ENCODE measurements at regions not wholly inside any gene's neighbourhood (a gene's known extent, or its start where the extent isn't known, plus 50 kb on each side); places are given as distances from the start of the nearest gene placed in this dataset.
"Not testable (repeated sequence)": the region's sequence is repeated elsewhere in the genome, so short reads cannot be mapped to it uniquely, and the experiment has no call there.

- DNase-seq (ENCODE audit: extremely low read depth in 1 of 2, low read depth in 1 of 2) = not testable (repeated sequence)
Measured at GRCh38 chr11:3445535-3445934, 66.6 kb upstream of the ZNF195 start.

GRCh38 chr11:3444420-3444744 is 65.4 kb upstream of the ZNF195 start:
- DNase-seq (ENCODE audit: extremely low read depth in 1 of 2, low read depth in 1 of 2) = not testable (repeated sequence)

GRCh38 chr11:3443700-3444419 is 64.9 kb upstream of the ZNF195 start:
- DNase-seq (ENCODE audit: extremely low read depth in 1 of 2, low read depth in 1 of 2) = not testable (repeated sequence)

GRCh38 chr11:3437441-3437840 is 58.5 kb upstream of the ZNF195 start:
- DNase-seq (ENCODE audit: extremely low read depth in 1 of 2, low read depth in 1 of 2) = not testable (repeated sequence)

GRCh38 chr11:3434976-3435375 is 56.0 kb upstream of the ZNF195 start:
- no peak for DNase-seq (ENCODE audit: extremely low read depth in 1 of 2, low read depth in 1 of 2)

GRCh38 chr11:3429191-3429590 is 50.2 kb upstream of the ZNF195 start:
- DNase-seq (ENCODE audit: extremely low read depth in 1 of 2, low read depth in 1 of 2) = not testable (repeated sequence)
